ENCODE measurements at regions not wholly inside any gene's neighbourhood (a gene's known extent, or its start where the extent isn't known, plus 50 kb on each side); places are given as distances from the start of the nearest gene placed in this dataset.

- DNase-seq, result no peak
These were observed 159.5 kb upstream of the CDH10 start for GRCh38 chr5:24804221-24804681.

GRCh38 chr5:24791326-24791725 lies 146.5 kb upstream of the CDH10 start:
- DNase-seq, result no peak

GRCh38 chr5:24789611-24790351 lies 145.0 kb upstream of the CDH10 start:
- DNase-seq, result no peak

GRCh38 chr5:24788829-24789514 lies 144.2 kb upstream of the CDH10 start:
- DNase-seq, result no peak

GRCh38 chr5:24786108-24786507 lies 141.3 kb upstream of the CDH10 start:
- DNase-seq, result no peak

- no peak for DNase-seq
These were observed 138.8 kb upstream of the CDH10 start for GRCh38 chr5:24783596-24783995.

- no peak for DNase-seq
These were observed 132.6 kb upstream of the CDH10 start for GRCh38 chr5:24777392-24777791.

GRCh38 chr5:24773261-24773660 lies 128.5 kb upstream of the CDH10 start:
- no peak for DNase-seq

GRCh38 chr5:24767086-24767485 lies 122.3 kb upstream of the CDH10 start:
- DNase-seq, result no peak

- no peak for DNase-seq
These were observed 120.4 kb upstream of the CDH10 start for GRCh38 chr5:24765219-24765618.

GRCh38 chr5:24750355-24750754 lies 105.6 kb upstream of the CDH10 start:
- DNase-seq, result no peak

- DNase-seq, result no peak
These were observed 104.9 kb upstream of the CDH10 start for GRCh38 chr5:24749701-24750100.

- DNase-seq, result no peak
These were observed 102.5 kb upstream of the CDH10 start for GRCh38 chr5:24747327-24747726.

GRCh38 chr5:24742334-24742733 lies 97.6 kb upstream of the CDH10 start:
- no peak for DNase-seq

- DNase-seq, result no peak
These were observed 92.4 kb upstream of the CDH10 start for GRCh38 chr5:24737163-24737562.

GRCh38 chr5:24735284-24735683 lies 90.5 kb upstream of the CDH10 start:
- DNase-seq, result no peak

- DNase-seq, result no peak
These were observed 87.4 kb upstream of the CDH10 start for GRCh38 chr5:24732184-24732583.

- no peak for DNase-seq
These were observed 76.0 kb upstream of the CDH10 start for GRCh38 chr5:24720743-24721142.

GRCh38 chr5:24714746-24715145 lies 70.0 kb upstream of the CDH10 start:
- DNase-seq, result no peak

GRCh38 chr5:24712947-24713346 lies 68.2 kb upstream of the CDH10 start:
- no peak for DNase-seq

- DNase-seq, result no peak
These were observed 67.3 kb upstream of the CDH10 start for GRCh38 chr5:24712047-24712446.

- DNase-seq, result no peak
These were observed 59.2 kb upstream of the CDH10 start for GRCh38 chr5:24703934-24704333.

All from inflammatory macrophage treated with lipopolysaccharide for 1 hour (primary cell).